ENCODE measurements at regions not wholly inside any gene's neighbourhood (a gene's known extent, or its start where the extent isn't known, plus 50 kb on each side); places are given as distances from the start of the nearest gene placed in this dataset.
"Not testable (repeated sequence)": the region's sequence is repeated elsewhere in the genome, so short reads cannot be mapped to it uniquely, and the experiment has no call there.

- DNase-seq = no peak
Observed at GRCh38 chr15:38743147-38743546, 178.5 kb upstream of the RASGRP1 start.

- DNase-seq = no peak
Observed at GRCh38 chr15:38745126-38745525, 180.5 kb upstream of the RASGRP1 start.

- no peak for DNase-seq
Observed at GRCh38 chr15:38745626-38746025, 181.0 kb upstream of the RASGRP1 start.

GRCh38 chr15:38746211-38746610, 181.6 kb upstream of the RASGRP1 start:
- DNase-seq = no peak

GRCh38 chr15:38748710-38749109, 184.1 kb upstream of the RASGRP1 start:
- DNase-seq = no peak

GRCh38 chr15:38750786-38751185, 186.2 kb upstream of the RASGRP1 start:
- DNase-seq = no peak

GRCh38 chr15:38755718-38756117, 191.1 kb upstream of the RASGRP1 start:
- no peak for DNase-seq

GRCh38 chr15:38756441-38756840, 191.8 kb upstream of the RASGRP1 start:
- no peak for DNase-seq

- DNase-seq = peak; percentile 10
Observed at GRCh38 chr15:38758043-38758442, 193.4 kb upstream of the RASGRP1 start.

GRCh38 chr15:38761681-38762080, 197.1 kb upstream of the RASGRP1 start:
- DNase-seq = no peak

GRCh38 chr15:38768970-38769369, 204.4 kb upstream of the RASGRP1 start:
- peak; percentile 25 for DNase-seq

- no peak for DNase-seq
Observed at GRCh38 chr15:38769492-38769891, 204.9 kb upstream of the RASGRP1 start.

- DNase-seq = not testable (repeated sequence)
Observed at GRCh38 chr15:38774076-38774475, 209.5 kb upstream of the RASGRP1 start.

- no peak for DNase-seq
Observed at GRCh38 chr15:38781196-38781595, 216.6 kb upstream of the RASGRP1 start.

- no peak for DNase-seq
Observed at GRCh38 chr15:38782156-38782555, 217.5 kb upstream of the RASGRP1 start.

- DNase-seq = no peak
Observed at GRCh38 chr15:38788918-38789317, 224.3 kb upstream of the RASGRP1 start.

GRCh38 chr15:38789566-38789965, 225.0 kb upstream of the RASGRP1 start:
- DNase-seq = no peak

- peak; percentile 35 for DNase-seq
Observed at GRCh38 chr15:38793206-38793810, 228.7 kb upstream of the RASGRP1 start.

- DNase-seq = no peak
Observed at GRCh38 chr15:38795471-38796245, 231.0 kb upstream of the RASGRP1 start.

- no peak for DNase-seq
Observed at GRCh38 chr15:38796589-38796988, 232.0 kb upstream of the RASGRP1 start.

- not testable (repeated sequence) for DNase-seq
Observed at GRCh38 chr15:38797506-38797905, 232.9 kb upstream of the RASGRP1 start.

GRCh38 chr15:38799202-38799601, 234.6 kb upstream of the RASGRP1 start:
- DNase-seq = not testable (repeated sequence)

- no peak for DNase-seq
Observed at GRCh38 chr15:38809621-38810020, 245.0 kb upstream of the RASGRP1 start.

- DNase-seq = no peak
Observed at GRCh38 chr15:38810686-38811085, 246.1 kb upstream of the RASGRP1 start.
